Renal cortical epithelial cell (primary cell): ENCODE measurements at regions not wholly inside any gene's neighbourhood (a gene's known extent, or its start where the extent isn't known, plus 50 kb on each side); places are given as distances from the start of the nearest gene placed in this dataset.

Source experiments
- DNase-seq: peaks from one replicate; pipeline ENCODE4 v3.0.0-alpha.2; 2011; ENCODE audit warnings: low read depth

DNA sequence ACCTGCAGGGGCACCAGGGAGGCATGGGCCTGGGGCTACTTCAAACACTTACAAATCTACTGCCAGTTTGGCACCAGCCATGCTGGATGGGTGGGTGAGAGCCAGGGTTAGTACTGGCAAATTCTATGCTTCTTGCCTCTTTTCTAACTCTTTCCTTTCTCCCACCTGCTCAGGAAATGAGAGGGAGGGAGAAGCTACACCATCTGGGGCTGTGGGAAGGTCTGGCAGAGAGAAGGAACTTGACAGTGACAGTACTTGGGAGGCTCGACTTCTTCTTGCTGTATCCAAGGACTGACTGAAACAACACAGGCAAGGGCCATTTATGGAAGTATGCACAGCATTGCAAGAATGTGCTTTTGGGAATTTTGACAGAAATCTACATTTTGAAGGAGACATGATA is 149.6 kb upstream of the DYRK2 start:
- no peak for DNase-seq

GRCh38 chr12:67501362-67501761 is 147.2 kb upstream of the DYRK2 start:
- DNase-seq, result no peak

GRCh38 chr12:67504026-67504425 is 144.5 kb upstream of the DYRK2 start:
- DNase-seq, result no peak

DNA sequence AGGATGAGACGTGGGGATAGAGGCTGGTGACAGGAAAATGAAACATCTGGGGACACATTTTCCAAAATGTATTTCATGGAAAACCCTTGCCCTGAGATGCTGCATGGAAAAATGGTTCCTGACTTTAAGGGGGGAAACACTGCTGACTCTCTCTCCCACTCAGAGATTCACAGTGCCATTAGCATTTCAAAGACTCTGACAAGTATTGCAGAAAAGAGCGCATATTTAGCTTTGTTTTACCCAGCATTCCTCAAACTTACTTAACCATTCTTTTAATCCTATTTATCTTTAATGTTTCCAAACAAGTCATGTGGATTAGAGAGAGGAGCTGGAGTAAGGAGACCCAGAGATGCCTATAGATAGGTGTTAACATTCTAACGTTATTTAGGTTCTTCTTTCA is 141.8 kb upstream of the DYRK2 start:
- no peak for DNase-seq

GRCh38 chr12:67508830-67509229 is 139.7 kb upstream of the DYRK2 start:
- no peak for DNase-seq

GRCh38 chr12:67509666-67510386 is 138.7 kb upstream of the DYRK2 start:
- no peak for DNase-seq

DNA sequence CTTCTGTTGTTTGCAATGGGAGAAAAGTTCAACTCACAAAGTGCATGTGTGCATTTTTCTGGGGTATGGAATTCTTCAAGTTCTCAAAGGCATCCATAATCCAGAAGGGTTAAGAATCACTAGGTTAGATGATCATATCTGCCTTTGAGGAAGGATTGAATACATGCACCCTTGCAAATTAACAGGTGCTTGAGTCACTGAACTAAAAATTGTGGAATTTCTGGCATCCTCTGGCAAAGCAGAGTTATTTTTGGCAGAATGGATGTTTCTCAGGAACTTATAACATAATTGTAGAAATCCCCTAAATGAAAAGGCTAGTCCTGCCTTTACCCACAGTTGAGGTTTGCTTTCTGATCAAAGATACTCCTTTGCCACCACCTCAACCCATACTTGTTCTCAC is 136.5 kb upstream of the DYRK2 start:
- peak; percentile 33 for DNase-seq

GRCh38 chr12:67514502-67514901 is 134.0 kb upstream of the DYRK2 start:
- no peak for DNase-seq

GRCh38 chr12:67515679-67516340 is 132.7 kb upstream of the DYRK2 start:
- no peak for DNase-seq

GRCh38 chr12:67517181-67517887 is 131.2 kb upstream of the DYRK2 start:
- peak; percentile 56 for DNase-seq

GRCh38 chr12:67519484-67520433 is 128.8 kb upstream of the DYRK2 start:
- no peak for DNase-seq

- DNase-seq, result no peak
Observed at GRCh38 chr12:67520606-67521005, 127.9 kb upstream of the DYRK2 start.

GRCh38 chr12:67522222-67522621 is 126.3 kb upstream of the DYRK2 start:
- DNase-seq, result no peak

GRCh38 chr12:67523538-67523937 is 125.0 kb upstream of the DYRK2 start:
- no peak for DNase-seq

GRCh38 chr12:67524861-67525616 is 123.5 kb upstream of the DYRK2 start:
- no peak for DNase-seq

- DNase-seq, result no peak
Observed at GRCh38 chr12:67525617-67525884, 123.0 kb upstream of the DYRK2 start.

DNA sequence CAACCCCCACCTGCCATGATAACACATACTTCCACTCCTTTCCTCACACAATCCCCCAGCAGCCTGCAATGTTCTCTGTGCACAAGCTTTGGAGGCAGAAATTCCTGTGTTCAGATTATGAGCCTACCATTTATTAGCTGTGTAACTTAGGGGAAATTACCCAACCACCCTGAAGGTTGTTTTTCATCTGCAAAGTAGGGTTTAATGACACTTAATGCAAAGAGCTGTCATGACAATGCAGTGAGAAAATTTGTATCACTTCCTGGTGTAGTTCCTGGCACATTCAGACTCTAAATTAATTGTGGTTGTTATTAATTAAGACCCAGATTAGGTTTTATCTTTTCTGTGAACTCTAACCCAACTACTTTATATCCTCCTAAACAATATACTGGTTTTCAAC is 122.4 kb upstream of the DYRK2 start:
- DNase-seq, result no peak

DNA sequence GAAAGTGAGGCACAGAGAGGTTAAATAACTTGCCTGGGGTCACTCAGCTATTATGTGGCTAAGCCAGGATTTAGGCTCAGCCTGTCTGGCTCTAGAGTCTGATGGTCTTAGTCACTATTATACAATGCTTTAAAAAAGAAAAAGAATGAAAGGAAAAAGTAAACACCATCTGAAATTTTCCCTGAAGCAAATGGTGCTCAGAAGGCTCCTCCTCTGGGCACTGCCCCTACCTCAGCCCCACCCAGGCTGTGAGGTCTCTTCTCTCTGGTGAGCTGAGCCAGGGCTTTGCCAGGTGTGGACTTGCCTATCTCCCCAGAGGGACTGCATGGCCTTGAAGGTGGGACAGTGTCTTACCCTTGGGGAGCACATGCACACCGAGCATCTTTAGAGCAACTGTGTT is 117.5 kb upstream of the DYRK2 start:
- DNase-seq, result no peak

DNA sequence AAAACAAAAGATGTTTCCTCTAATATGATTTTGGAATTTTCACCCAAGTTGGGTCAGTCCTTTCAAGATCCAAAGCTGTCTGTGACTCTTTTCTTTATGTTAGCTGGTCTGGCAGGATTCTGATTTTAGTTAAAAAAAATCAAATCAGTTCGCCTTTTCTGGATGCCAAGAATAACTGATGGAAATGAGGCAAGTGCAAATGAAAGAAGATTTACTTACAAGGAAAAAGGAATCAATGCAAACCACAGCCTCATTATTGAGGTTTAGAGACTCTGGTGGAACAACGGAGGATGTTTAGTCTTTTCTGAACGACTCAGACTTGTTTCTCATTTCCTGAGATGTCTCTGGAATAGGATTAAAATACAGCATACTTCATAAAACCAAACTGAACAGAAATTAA is 117.0 kb upstream of the DYRK2 start:
- DNase-seq, result no peak

GRCh38 chr12:67533159-67533558 is 115.4 kb upstream of the DYRK2 start:
- DNase-seq, result peak; percentile 62

DNA sequence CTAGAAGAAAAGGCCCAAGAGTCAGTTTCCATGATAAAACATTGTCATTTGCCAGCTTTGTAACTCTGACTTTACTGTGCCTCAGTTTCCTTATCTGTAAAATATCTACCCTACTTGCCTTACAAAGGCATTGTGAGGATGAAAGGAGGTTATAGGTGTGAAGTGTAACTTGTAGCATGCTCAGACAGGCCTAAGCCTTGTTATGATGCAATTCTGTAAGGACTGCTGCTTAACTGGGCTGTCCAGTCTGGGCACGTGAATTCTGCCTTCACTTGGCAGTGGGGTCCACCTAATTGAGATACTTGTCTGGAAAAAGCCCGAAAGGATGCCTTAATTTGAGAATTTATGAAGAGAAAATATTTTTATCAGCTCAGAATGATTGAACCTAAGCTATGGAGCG is 114.5 kb upstream of the DYRK2 start:
- DNase-seq, result no peak
